ENCODE measurements at regions not wholly inside any gene's neighbourhood (a gene's known extent, or its start where the extent isn't known, plus 50 kb on each side); places are given as distances from the start of the nearest gene placed in this dataset.

DNA sequence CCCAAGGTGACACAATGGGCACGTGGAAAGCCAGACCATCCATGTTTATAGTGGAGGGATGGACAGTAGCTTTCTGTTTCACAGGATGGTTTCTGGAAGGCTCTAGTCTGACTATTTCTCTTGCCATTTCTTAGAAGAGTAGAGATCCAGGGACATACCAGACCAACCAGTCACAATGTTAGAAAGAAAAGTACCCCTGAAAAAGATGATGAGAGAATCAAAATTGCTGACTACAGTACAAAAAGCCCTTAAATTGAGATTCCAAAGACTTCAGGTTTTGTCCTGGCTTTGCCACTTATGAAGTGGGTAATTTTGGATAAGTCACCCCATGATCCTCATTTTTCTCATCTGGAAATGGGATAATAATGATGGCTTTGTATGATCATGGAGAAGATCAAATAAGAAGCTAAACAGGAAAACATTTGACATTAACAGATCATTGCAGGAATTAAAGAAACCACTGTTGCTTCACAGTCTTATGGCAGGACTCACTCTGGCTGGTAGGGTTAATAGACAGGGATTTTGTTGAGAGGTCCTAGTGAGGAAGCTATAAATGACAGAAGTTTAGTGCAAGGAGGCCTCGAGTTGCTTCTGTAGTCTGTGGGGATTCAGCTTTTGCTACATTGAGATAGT is 386.0 kb downstream of the IRS1 start:
- TF ChIP-seq, protein P1, sequence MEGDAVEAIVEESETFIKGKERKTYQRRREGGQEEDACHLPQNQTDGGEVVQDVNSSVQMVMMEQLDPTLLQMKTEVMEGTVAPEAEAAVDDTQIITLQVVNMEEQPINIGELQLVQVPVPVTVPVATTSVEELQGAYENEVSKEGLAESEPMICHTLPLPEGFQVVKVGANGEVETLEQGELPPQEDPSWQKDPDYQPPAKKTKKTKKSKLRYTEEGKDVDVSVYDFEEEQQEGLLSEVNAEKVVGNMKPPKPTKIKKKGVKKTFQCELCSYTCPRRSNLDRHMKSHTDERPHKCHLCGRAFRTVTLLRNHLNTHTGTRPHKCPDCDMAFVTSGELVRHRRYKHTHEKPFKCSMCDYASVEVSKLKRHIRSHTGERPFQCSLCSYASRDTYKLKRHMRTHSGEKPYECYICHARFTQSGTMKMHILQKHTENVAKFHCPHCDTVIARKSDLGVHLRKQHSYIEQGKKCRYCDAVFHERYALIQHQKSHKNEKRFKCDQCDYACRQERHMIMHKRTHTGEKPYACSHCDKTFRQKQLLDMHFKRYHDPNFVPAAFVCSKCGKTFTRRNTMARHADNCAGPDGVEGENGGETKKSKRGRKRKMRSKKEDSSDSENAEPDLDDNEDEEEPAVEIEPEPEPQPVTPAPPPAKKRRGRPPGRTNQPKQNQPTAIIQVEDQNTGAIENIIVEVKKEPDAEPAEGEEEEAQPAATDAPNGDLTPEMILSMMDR (IDR thresholded peaks at IDR 0.05; ENCODE audit: low read length), result no peak
- no peak for TF ChIP-seq EZH2 (IDR thresholded peaks at IDR 0.05; ENCODE audit: borderline replicate concordance, low read length)

All from OCI-LY1 (cell line).